GM21447 (cell line): ENCODE measurements at regions not wholly inside any gene's neighbourhood (a gene's known extent, or its start where the extent isn't known, plus 50 kb on each side); places are given as distances from the start of the nearest gene placed in this dataset.

Experiments used
- ATAC-seq: cut with Tn5 transposase; IDR thresholded peaks from one replicate; pipeline ENCODE4 v1.9.1; 2021; ENCODE audit not compliant: unreplicated experiment

- no peak for ATAC-seq
Observed at GRCh38 chr10:44301781-44302355, 83.0 kb downstream of the CXCL12 start.

- ATAC-seq: peak; percentile 80
Observed at GRCh38 chr10:44300666-44301649, 83.9 kb downstream of the CXCL12 start.

DNA sequence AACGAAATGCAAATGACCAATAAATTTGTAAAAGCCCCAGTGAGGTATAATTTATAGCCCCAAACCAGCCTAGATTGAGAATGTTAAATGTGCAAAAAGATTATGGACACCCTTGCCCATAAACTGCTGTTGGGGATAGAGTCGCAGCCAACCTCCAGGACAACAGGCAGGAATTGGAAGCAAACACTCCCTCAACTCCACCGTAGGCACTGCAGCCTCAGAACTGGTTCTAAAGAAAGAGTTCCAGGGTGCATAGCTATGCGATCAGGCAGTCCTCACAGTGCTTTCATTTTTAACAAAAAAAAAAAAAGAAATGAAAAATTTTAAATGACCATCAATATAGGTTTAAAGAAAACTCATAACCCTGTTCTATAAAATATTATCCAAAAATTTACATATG lies 86.2 kb downstream of the CXCL12 start:
- no peak for ATAC-seq

- ATAC-seq: no peak
Observed at GRCh38 chr10:44297963-44298362, 86.9 kb downstream of the CXCL12 start.

- no peak for ATAC-seq
Observed at GRCh38 chr10:44295644-44296241, 89.2 kb downstream of the CXCL12 start.

DNA sequence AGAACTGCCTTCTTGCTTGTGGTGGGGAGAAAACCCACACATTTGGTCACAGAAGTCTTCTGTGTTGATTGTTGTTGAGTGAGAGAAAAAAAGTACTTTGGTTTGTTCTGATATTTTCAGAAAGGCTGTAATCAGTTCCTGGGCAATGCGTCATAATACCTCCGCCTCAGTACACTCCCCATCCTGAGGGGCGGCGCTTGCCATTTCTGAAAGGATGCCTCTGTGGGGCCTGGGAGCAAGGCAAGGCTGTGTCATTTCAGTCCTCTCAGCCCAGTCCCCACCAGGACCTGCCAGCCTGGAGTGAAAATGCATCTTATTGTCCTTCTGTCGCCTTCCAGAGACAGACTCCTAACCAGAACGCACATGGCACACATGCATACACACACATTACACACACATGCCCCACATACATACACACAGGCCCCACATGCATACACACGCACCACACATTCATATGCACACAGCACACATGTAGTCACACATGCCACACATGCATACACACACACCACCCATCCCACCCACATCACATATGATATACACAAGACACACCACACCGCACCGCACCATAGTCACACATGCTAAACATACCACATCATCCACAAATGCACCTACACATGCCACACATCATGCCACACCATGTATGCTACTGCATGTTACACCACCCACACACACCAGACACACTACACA lies 90.0 kb downstream of the CXCL12 start:
- no peak for ATAC-seq

DNA sequence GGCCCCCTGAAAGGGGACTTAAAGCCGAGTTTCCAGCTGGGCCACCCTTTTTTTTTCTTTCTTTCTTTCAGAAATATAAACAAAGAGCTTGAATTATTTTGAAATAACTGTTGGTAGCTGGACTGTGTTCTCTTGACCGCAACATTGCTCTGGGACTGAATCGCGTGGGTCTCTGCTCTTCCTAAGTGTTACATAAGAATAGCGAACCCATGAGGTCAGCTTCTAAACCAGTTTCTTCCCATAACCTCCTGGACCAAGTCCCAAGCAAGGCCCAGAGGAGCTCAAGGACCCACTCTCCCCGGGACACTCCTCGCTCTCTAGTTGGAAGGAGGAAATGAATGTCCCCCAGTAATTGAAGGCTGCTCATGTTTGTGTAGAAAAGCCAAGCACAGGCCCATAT lies 91.1 kb downstream of the CXCL12 start:
- no peak for ATAC-seq

- ATAC-seq: no peak
Observed at GRCh38 chr10:44293306-44293778, 91.6 kb downstream of the CXCL12 start.

GRCh38 chr10:44292390-44293002 lies 92.4 kb downstream of the CXCL12 start:
- ATAC-seq: no peak

DNA sequence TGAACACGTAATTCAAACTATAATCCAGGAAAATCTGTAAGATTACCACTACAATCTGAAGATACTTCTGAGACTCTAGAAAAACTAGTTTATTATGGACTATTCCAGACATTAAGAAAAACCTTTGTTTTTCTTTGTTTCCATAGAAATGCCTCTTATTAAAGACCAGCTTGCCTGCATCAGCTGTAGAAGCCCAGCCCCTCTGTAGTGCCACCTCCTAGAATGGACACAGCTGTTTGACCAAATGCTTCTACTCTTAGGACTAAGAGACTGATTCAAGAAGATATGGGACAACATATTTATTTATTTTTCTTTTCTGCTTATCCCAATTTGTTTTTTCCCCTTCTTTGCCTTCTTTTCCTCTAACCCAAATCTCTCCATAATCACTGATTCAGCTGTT lies 93.8 kb downstream of the CXCL12 start:
- no peak for ATAC-seq

- ATAC-seq: no peak
Observed at GRCh38 chr10:44289125-44289524, 95.8 kb downstream of the CXCL12 start.

DNA sequence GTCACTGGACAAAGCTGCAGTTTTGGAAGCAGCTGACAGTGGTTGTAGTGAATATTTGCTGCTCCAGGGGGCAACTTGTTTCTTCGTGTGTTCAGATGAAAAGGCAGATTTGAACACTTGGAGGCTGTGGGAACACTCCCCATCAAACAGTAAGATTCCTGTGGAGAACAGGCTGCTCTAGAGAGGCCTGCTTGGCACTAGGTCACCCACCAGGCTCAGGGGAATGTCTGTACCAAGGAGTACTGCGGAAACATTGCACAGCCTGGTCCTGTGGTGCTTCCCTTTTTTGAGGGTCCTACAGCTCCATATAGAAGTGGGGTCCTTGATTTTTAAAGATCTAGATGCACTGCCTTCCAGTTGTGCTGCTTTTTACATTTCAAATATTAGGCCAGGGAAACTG lies 97.5 kb downstream of the CXCL12 start:
- ATAC-seq: no peak

GRCh38 chr10:44284198-44285084 lies 100.5 kb downstream of the CXCL12 start:
- no peak for ATAC-seq

DNA sequence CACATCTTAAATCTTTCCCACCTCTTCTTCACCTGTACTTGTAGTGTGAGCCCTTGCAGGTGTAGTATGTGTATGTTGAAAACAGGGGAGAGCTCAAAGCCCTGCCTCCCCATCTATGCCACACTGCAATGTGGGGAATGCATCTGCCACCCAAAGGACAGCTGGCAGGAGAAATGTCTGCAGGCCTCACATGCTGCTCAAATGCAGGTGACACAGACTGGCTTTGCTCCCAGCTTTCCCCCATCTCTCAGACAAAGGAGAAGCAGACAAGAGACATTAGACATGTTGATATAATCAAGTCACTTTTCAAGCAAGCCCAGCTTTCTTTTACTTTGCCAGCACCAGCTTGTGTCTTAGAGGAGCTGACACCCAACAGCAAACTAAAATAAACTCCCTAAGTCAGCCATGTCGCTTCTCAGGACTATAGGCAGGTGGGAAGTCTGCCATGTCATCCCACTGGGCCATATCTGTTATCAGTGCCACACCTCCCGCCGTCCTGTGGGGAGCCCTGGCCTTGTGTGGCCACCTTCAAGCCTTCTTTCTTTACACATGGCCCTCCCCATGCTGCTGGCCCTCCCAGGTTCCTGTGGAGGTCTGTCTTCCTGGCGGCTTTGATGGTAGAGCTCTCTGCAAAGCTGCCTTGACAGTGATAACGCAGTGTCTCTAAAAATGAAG lies 102.1 kb downstream of the CXCL12 start:
- no peak for ATAC-seq

DNA sequence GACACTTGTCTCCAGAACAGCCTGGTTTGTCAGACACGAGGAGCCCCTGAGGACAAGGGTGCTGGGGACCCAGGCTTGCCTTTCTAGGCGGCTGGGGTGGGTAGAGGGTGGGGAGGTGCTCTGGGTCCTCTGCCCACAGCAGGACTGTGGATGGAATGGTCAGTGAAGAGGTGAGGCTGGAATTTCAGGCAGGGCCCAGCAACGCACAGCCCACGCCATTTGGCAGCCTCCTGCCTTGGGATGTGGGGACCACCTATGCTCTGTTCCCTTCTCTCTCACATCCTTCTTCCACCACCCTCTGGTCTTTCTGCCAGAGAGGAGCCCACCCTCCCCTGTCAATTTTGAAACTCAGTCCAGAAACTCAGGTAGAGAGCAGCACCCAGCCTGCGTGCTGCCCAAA lies 103.2 kb downstream of the CXCL12 start:
- ATAC-seq: no peak

- ATAC-seq: no peak
Observed at GRCh38 chr10:44281089-44281613, 103.7 kb downstream of the CXCL12 start.

DNA sequence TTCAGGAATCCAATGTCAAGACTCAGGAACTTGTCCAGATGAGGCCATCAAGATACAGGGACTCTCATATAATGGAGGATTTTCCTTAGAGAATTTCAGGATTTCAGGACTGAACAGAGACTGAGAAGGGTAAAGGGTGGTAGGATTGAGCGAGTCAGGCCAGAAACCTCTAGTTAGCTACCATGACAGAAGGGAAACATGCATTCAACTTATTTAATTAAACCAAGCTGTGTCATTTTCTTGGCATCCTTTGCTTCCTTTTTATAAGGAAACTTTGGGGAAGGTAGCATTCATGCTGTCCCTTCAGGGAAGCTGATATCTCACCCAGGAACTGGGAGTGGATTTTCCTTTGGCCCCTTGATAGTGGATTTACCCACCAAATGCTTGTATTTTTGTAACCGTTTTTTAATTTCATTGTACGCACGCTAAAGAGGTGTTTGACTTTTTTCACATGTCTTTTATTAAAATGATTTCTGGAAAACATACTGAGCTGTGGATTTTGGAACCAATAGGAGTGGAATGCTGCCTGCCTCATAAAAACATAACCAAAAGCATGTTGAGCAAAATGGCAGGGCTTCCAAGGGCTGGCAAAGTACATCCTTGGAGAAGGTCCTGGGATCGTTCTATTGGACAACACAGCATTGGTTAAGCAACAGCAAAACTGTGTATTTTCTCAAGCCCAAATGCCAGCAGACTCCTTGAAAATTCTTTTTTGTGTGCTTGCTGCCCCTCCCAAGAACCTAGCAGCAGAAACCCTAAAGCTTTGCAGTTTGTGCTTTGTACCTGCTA lies 104.5 kb downstream of the CXCL12 start:
- no peak for ATAC-seq

DNA sequence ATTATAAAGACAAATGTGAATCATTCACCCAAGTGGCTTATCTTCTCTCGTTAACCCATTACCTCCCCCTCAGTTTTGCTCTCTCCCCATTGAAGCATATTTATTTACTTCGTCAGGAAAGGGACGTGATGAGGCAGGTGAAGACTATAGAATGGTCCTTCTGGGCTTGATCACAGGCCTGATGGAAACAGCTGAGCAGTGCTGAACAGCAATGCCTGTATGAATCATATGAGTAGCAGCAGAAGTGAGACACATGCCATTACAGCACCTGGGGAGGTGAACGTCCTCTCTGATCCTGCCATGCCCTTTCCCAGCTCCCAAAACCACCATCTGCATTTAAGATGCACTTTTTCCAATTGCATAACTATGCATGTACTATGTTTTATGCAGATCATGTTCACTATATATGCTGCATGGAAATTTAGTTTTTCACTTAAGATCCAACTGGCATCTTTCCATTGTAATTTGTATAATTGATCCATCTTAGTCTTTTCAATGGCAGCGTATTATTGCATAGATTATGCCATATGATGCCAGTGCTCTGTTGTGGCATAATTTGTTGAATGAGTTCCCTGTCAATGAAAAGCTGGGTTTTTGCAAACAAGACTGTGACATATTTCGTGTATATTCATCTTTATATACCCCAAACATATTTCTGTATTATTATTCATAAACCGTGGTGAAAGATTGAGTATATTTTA lies 105.3 kb downstream of the CXCL12 start:
- no peak for ATAC-seq
